Keratinocyte (primary cell): ENCODE measurements at regions not wholly inside any gene's neighbourhood (a gene's known extent, or its start where the extent isn't known, plus 50 kb on each side); places are given as distances from the start of the nearest gene placed in this dataset.

Source experiments
- DNase-seq: peaks from one replicate; pipeline ENCODE4 v3.0.0-alpha.2; 2011; ENCODE audit warnings: low read depth, missing footprints, low spot score
- FAIRE-seq: peaks from 2 replicates; lab custom pipeline; 2011; peaks lifted over from hg19 to GRCh38; lab: Jason Lieb, UNC
- H2AFZ ChIP-seq: 2 replicates; pipeline ENCODE4 v1.6.0; 2012; ENCODE audit warnings: low read length, control low read depth, inconsistent platforms; ENCODE audit not compliant: control insufficient read depth
- H3K27ac ChIP-seq: 2 replicates; pipeline ENCODE4 v1.5.1; 2011; ENCODE audit warnings: low read length; ENCODE audit not compliant: control insufficient read depth, insufficient read depth
- H3K27me3 ChIP-seq: 3 replicates; pipeline ENCODE4 v1.6.0; 2011; ENCODE audit warnings: low read length; ENCODE audit not compliant: control insufficient read depth, insufficient read depth; ENCODE audit errors: extremely low read depth
- H3K36me3 ChIP-seq, 2 experiments: 2 replicates in 1 of 2; 3 replicates in 1 of 2; pipeline ENCODE4 v1.5.1; 2011; ENCODE audit warnings: low read length in 2 of 2, mild to moderate bottlenecking in 1 of 2; ENCODE audit not compliant: control insufficient read depth in 2 of 2, insufficient read depth in 2 of 2; ENCODE audit errors: extremely low read depth in 1 of 2
- H3K4me1 ChIP-seq: 3 replicates; pipeline ENCODE4 v1.5.1; 2011; ENCODE audit warnings: low read length; ENCODE audit not compliant: control insufficient read depth, insufficient read depth; ENCODE audit errors: extremely low read depth
- H3K4me2 ChIP-seq: 3 replicates; pipeline ENCODE4 v1.6.0; 2011; ENCODE audit warnings: low read depth, low read length; ENCODE audit not compliant: control insufficient read depth, insufficient read depth; ENCODE audit errors: extremely low read depth
- H3K4me3 ChIP-seq, 3 experiments: fragments of 200-600 bp in 1 of 3; sonication (generic) in 1 of 3; 2 replicates in 2 of 3; 3 replicates in 1 of 3; pipeline ENCODE4 v1.5.1; 2011 to 2016; ENCODE audit warnings: low read length in 3 of 3, mild to moderate bottlenecking in 3 of 3, control low read depth in 2 of 3, inconsistent platforms in 1 of 3, low read depth in 1 of 3, mixed read lengths in 1 of 3, mixed run types in 1 of 3, moderate library complexity in 1 of 3; ENCODE audit not compliant: control insufficient read depth in 2 of 3, insufficient read depth in 2 of 3; ENCODE audit errors: extremely low read depth in 1 of 3
- H3K79me2 ChIP-seq: 2 replicates; pipeline ENCODE4 v1.6.0; 2012; ENCODE audit warnings: low read length; ENCODE audit not compliant: control insufficient read depth, insufficient read depth
- H3K9ac ChIP-seq: 3 replicates; pipeline ENCODE4 v1.6.0; 2011; ENCODE audit warnings: low read length; ENCODE audit not compliant: control insufficient read depth, insufficient read depth; ENCODE audit errors: extremely low read depth
- H3K9me1 ChIP-seq: 3 replicates; pipeline ENCODE4 v1.6.0; 2011; ENCODE audit warnings: low read length; ENCODE audit not compliant: control insufficient read depth, insufficient read depth; ENCODE audit errors: extremely low read depth
- H3K9me3 ChIP-seq: 2 replicates; pipeline ENCODE4 v1.5.1; 2012; ENCODE audit warnings: low read depth, low read length; ENCODE audit not compliant: control insufficient read depth
- H4K20me1 ChIP-seq: 3 replicates; pipeline ENCODE4 v1.6.0; 2011; ENCODE audit warnings: low read length; ENCODE audit not compliant: control insufficient read depth, insufficient read depth; ENCODE audit errors: extremely low read depth
- EZH2 ChIP-seq: IDR thresholded peaks from one replicate; pipeline ENCODE4 v1.6.1; 2012; ENCODE audit warnings: inconsistent platforms, mild to moderate bottlenecking, low read length, moderate library complexity
- dilution Hi-C: fragments of 300-500 bp; cut with MboI; formaldehyde crosslinking; loops from one replicate; pipeline ENCODE4 v1.7.0; 2020; ENCODE audit warnings: low sequenced_read_pairs; ENCODE audit not compliant: extremely low pct_ligation_motif_present
- TF ChIP-seq, protein P1 (sequence below), 3 experiments: IDR thresholded peaks in 1 of 3; conservative IDR thresholded peaks in 1 of 3; optimal IDR thresholded peaks in 1 of 3; 2 replicates in 2 of 3; 3 replicates in 1 of 3; pipeline versions ENCODE3 to v1.5.1; 2011; ENCODE audit warnings: low read length in 3 of 3, mild to moderate bottlenecking in 3 of 3, moderate library complexity in 2 of 3, control low read depth in 1 of 3, inconsistent platforms in 1 of 3; ENCODE audit not compliant: insufficient read depth in 2 of 3; ENCODE audit errors: extremely low read depth in 1 of 3

DNA sequence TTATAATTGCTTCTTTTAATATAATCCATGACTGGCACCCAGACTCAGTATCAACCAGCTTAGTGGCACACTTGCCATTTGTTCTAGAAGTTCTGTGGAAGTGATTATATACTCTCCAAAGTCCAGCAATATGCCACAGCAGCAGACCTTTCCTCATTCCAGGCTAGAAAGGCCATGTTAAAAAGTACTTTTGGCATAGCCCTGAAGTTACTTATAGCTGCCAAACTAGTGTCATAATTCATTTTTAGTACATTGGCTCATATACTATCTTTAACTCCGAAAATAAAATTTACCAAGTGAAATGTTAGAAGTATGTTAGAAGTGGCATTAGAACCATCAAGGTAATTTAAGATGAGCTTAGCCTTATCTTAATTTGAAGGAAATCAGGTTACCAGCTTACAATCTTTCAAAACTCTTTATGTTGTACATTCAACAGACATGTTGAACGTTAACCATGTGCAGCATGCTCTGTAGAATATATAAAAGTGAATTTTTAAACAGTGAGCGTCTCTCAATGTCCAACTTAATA is 714.2 kb upstream of the LCORL start:
- H3K4me3 ChIP-seq, result no peak overlapping the region
- no peak overlapping the region for H2AFZ ChIP-seq
- FAIRE-seq (no peak), DNase-seq (no peak)
- H3K9me1 ChIP-seq, result no peaks in the 10 kb centered on the region
- no peaks in the 10 kb centered on the region for H3K9me3 ChIP-seq
- TF ChIP-seq, protein P1, sequence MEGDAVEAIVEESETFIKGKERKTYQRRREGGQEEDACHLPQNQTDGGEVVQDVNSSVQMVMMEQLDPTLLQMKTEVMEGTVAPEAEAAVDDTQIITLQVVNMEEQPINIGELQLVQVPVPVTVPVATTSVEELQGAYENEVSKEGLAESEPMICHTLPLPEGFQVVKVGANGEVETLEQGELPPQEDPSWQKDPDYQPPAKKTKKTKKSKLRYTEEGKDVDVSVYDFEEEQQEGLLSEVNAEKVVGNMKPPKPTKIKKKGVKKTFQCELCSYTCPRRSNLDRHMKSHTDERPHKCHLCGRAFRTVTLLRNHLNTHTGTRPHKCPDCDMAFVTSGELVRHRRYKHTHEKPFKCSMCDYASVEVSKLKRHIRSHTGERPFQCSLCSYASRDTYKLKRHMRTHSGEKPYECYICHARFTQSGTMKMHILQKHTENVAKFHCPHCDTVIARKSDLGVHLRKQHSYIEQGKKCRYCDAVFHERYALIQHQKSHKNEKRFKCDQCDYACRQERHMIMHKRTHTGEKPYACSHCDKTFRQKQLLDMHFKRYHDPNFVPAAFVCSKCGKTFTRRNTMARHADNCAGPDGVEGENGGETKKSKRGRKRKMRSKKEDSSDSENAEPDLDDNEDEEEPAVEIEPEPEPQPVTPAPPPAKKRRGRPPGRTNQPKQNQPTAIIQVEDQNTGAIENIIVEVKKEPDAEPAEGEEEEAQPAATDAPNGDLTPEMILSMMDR (optimal IDR thresholded peaks at IDR 0.05 in 1 of 3, IDR thresholded peaks at IDR 0.05 in 1 of 3, conservative IDR thresholded peaks at IDR 0.05 in 1 of 3; ENCODE audit: extremely low read depth in 1 of 3, insufficient read depth in 2 of 3, low read length in 3 of 3), result no peak
- no peak for TF ChIP-seq EZH2
- H3K36me3 ChIP-seq, result no peaks in the 10 kb centered on the region
- H3K9ac ChIP-seq, result no peak overlapping the region
- dilution Hi-C loops, result no loop called here
- no peaks in the 10 kb centered on the region for H4K20me1 ChIP-seq
- no peak overlapping the region for H3K4me2 ChIP-seq
- H3K4me1 ChIP-seq, result no peaks in the 10 kb centered on the region
- H3K27ac ChIP-seq, result no peak overlapping the region
- H3K27me3 ChIP-seq, result no peaks in the 10 kb centered on the region
- no peaks in the 10 kb centered on the region for H3K79me2 ChIP-seq

GRCh38 chr4:18734405-18734804 is 712.9 kb upstream of the LCORL start:
- FAIRE-seq, result no peak
- no peaks in the 10 kb centered on the region for H3K36me3 ChIP-seq
- H4K20me1 ChIP-seq, result no peaks in the 10 kb centered on the region
- H3K9me1 ChIP-seq, result no peaks in the 10 kb centered on the region
- no peak overlapping the region for H3K4me3 ChIP-seq
- DNase-seq, result no peak
- dilution Hi-C loops, result no loop called here
- no peak overlapping the region for H3K9ac ChIP-seq
- no peak for TF ChIP-seq EZH2
- TF ChIP-seq, protein P1 (optimal IDR thresholded peaks at IDR 0.05 in 1 of 3, IDR thresholded peaks at IDR 0.05 in 1 of 3, conservative IDR thresholded peaks at IDR 0.05 in 1 of 3; ENCODE audit: extremely low read depth in 1 of 3, insufficient read depth in 2 of 3, low read length in 3 of 3), result no peak
- H3K79me2 ChIP-seq, result no peaks in the 10 kb centered on the region
- H3K27me3 ChIP-seq, result no peaks in the 10 kb centered on the region
- H2AFZ ChIP-seq, result no peak overlapping the region
- no peaks in the 10 kb centered on the region for H3K9me3 ChIP-seq
- no peak overlapping the region for H3K4me2 ChIP-seq
- H3K4me1 ChIP-seq, result no peaks in the 10 kb centered on the region
- no peak overlapping the region for H3K27ac ChIP-seq
